ENCODE measurements at regions not wholly inside any gene's neighbourhood (a gene's known extent, or its start where the extent isn't known, plus 50 kb on each side); places are given as distances from the start of the nearest gene placed in this dataset.
"Not testable (repeated sequence)": the region's sequence is repeated elsewhere in the genome, so short reads cannot be mapped to it uniquely, and the experiment has no call there.

DNA sequence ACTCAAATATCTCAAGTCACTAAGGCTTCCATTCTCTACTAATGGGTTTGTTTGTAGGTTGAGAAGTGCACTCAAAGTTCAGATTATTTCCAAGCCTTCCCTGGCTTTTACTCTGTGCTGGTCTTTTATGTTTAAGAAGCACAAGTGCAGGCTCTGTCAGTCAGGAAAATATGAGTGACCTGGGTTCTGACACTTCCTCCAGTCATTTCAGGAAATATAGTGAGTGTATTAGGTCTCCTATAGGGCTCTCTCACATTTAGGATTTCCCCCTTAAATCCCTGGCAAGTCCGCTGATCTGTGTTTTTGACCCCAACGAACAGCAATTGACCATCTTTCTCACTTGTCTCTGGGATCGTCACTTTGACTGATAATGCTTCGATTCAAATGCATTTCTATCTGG, 210.2 kb downstream of the ARPP21 start:
- no peak for DNase-seq

DNA sequence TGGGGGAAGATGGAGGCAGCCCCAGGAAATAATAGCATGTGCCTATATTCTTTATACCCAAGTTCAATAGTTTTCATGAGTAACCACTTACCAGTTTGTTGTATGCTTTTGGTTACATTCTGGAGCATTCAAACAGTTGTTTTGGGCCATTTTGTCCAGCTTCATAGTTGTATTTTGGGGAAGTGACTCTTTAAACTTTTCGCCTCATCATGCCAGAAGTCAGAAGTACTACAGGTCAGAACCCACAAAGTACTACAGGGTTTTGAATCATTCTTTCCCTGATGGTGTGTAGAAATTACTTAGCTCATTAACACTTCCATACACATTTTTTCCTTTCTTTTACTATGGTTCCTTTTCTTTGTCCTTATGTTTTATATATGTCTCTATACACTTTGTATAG, 210.6 kb downstream of the ARPP21 start:
- no peak for DNase-seq

DNA sequence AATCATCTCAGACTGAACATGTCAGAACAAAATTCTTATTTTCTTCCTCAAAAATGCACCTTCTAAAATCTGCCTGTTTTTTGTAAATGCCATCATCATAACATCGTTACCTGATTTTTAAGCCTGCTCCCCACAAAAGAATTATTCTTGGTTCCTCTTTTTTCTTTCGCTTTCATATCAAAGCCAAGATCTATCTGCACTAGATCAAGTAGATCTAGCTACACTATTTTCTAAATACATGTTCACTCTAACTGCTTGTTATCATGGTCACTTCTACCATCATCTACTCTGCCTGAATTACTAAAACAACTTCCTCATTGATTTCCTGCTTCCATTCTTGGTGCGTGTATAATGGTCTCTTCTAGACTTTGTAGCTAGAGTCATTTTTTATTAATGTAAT, 217.7 kb downstream of the ARPP21 start:
- DNase-seq, result no peak

DNA sequence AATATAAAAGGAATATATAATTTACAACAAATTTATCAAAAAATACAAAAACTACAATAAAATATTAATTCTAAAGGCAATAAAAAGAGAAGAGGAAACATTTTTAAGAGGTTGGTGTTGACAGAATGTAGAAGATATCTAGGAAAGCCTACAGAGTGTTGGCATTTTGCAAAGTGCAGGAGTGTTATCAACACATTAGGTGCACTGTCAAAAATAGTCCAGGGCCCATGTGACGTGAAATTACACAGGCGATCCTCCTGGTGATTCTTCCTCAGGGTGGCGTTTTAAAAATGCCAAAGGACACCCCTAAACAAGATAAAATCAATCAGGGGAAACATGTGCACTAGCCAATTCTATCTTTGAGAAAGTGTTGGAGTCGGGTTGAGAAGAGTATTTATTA, 222.7 kb downstream of the ARPP21 start:
- no peak for DNase-seq

DNA sequence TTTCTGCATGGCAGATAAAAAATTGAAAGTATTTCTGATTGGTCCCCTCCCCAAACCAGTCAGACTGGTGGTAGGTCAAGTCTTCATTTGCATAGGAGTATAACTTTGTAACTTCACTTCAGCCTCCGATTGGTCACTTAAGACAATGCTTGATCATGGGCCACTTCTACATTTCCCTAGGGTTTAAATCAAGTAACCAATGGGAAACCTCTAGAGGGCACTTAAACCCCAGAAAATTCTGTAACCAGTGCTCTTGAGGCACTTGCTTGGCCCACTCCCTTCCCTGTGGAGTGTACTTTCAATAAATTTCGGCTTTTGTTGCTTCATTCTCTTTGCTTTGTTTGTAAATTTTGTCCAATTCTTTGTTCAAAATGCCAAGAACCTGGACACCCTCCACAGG, 225.5 kb downstream of the ARPP21 start:
- no peak for DNase-seq

DNA sequence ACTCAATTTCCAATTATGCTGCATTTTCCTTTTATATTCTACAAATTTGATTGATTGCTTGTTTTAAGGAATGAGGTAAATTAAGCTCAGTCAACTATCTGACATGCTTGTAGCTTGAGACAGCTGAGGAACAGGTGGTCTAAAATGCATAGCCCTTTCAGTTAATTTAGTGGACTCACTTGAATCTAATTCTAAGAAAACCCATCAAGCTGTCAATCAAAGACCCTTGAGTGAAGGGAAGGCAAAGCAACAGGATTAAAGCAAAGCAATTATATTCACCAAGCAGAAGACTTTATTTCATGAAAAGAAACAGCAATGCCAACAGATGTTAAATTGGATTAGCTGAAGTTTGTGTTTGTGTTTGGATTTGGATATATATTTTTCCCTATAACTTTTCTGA, 228.5 kb downstream of the ARPP21 start:
- DNase-seq, result no peak

DNA sequence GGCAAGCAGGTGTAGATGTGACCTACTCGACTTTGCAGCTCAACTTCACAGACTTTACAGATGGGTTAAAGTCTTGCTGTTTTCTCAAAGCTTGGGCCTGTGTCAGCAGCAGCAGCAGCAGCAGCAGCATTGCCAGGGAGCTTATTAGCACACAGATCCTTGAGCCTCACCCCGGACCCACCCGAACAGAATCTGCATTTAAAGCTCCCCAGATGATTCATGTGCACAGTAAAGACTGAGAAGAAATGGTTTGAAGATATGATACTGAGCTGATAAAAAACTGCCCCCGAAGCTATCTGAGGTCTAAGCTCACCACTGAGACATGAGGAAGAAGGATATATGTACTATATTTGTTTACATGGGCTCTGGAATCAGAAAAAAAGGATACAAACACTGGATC, 231.7 kb downstream of the ARPP21 start:
- no peak for DNase-seq

DNA sequence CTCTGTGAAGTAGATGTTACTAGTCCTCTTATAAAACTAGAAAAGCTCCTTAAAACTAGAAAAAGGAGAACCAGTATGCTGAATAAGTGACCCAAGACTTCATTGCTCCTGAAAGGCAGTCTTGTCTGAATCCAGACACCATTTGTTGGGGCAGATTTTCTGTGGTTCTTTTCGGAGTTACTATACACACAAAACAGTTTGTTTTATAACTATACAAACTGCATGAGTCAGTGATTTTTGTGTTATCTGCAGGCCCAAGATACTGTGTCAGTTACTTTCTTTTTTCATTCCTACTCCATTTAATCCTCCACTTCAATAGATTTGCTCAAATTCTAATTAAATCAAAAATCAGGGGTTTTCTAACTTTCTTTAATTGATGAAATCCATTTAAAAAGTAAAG, 244.6 kb downstream of the ARPP21 start:
- DNase-seq, result no peak

DNA sequence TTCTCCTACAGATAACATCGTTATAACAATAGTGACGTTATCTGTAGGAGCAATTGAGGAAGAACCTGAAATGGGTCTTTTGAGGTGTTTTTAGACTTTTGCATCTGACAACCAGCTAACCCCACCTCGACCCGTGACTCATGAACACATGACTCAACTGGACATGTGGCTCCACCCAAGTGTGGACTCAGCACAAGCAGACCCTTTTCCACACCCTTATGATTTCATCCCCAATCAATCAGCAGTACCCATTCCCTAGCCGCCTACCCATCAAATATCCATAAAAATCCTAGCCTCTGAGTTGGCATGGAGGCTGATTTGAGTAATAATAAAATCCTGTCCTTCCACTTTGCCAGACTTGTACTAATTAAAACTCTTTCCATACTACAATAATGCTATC, 255.4 kb downstream of the ARPP21 start:
- DNase-seq, result no peak

DNA sequence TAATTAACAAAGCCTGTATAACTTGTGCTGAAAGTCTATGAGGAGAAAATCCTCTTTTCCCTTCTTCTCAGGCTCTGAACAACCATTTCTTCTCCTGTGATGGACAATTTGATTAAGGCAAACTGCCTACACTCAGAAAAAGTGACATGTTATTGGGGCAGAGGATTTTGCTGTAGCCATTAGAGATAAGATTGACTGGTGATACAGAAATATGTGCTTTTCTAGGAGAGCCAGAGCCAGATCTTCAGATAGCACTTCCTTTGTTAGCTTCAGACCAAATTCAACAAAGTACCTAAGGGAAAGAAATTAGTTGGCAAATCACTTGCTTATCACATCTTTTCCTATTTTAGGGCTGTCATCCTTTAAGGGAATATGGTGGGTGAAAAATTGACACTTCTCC, 259.9 kb downstream of the ARPP21 start:
- no peak for DNase-seq

DNA sequence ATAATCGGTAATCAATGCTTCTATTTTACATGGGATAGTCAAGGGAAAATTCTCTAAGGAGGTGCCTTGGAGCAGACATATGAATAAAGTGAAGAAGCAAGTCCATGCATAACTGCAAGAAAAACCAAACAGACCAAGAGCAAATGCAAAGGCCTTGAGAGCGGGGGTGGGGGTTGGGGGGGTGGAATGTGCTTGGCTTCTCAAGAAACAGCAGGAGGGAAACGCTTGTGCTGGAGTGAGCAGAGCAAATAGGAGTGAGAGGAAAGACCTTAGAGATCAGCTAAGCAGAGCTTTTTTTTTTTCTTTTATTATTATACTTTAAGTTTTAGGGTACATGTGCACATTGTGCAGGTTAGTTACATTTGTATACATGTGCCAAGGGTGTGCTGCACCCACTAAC, 260.8 kb downstream of the ARPP21 start:
- no peak for DNase-seq

DNA sequence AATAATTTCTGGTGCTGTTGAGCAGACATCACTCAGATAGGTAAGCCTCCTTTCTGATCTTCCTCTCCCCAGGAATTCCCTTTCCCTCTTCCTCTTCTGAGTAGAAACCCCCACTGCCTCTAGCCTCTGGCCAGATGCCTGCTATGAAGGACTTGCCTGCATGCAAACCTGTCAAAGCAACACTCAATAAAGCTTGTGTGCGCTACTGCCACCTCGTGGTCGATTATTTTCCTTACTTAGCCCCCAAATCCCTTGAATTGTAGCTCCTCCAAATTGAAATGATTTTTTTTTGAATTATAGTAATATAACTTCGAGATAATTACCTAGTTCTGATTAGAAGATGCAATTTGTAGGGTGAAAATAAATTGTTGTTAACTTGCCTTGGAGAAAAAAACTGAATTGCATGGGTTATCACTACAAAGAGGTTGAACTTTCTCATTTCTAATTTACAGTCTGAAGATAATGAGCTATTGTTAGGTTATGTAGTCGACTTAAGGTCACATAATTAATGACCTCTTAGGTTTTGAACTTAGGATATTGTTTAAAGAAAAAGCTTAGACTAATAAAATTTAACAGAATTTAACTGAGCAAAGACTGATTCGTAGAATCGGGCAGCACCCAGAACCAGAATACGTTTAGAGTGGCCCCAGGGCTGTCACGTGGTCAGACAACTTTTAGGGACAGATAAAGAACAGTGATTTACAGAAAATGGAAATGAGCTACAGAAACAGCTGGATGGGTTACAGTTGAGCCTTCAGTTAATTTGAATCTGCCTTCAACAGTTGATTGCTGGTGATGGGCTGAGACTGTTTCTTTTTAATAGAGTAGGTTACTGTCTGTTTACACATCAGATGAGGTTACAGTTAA, 269.3 kb downstream of the ARPP21 start:
- DNase-seq, result peak; percentile 66

DNA sequence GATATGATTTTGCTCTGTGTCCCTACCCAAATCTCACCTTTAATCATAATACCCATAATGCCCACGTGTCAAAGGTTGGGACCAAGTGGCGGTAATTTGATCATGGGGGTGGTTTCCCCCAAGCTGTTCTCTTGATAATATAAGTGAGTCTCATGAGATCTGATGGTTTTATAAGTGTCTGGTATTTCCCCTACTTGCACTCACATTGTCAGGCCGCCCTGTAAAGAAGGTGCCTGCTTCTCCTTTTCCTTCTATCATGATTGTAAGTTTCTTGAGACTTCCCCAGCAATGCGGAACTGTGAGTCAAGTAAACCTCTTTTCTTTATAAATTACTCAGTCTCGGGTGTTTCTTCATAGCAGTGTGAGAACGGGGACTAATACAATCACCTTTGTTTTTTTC, 279.8 kb downstream of the ARPP21 start:
- no peak for DNase-seq

DNA sequence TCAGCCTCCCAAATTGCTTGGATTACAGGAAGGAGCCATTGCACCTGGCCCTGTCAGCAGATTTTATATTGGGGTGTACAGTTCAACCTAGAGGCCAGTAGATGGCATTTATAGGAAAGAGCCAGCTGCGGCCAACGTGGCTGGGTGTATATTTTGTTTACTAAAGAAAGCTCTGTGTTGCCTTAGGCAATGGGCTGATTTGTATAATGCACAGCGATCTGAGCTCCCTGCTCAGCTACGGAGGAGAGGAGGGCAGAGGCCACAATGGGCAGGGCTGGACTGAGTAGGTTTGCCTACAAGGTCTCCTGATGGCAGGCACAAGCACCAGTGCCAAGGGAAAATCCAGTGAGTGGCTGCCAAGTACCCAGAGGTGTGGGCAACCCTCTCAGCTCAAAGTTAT, 282.4 kb downstream of the ARPP21 start:
- DNase-seq, result no peak

DNA sequence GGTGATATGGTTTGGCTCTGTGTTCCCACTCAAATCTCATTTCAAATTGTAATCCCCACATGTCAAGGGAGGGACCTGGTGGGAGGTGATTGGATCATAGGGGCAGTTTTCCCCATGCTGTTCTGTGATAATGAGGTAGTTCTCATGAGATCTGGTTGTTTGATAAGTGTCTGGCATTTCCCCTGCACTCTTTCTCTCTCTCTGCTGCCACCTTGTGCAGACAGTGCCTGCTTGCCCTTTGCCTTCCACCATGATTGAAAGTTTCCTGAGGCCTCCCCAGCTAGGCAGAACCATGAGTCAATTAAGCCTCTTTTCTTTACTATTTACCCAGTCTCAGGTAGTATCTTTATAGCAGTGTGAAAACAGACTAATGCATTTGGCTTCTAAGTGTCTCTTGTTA, 284.7 kb downstream of the ARPP21 start:
- not testable (repeated sequence) for DNase-seq

DNA sequence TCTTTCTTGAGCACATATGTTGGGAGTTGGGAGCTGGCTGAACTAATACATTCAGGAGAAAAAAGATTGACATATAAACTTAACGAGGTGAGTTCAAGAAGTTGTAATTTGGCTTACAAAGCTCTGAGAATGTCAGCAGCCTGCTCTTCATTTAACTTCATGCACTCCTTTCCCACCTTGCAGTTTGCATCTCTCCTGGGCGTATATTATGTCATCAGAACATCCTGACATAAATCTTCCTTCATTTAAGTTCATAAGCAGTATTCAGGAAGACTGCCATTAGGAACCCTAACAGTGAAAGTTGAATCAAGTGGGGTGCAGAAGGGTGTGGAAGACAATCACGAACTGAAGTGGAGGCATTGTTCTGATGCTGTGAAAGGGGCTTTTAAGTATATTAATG, 288.1 kb downstream of the ARPP21 start:
- no peak for DNase-seq

DNA sequence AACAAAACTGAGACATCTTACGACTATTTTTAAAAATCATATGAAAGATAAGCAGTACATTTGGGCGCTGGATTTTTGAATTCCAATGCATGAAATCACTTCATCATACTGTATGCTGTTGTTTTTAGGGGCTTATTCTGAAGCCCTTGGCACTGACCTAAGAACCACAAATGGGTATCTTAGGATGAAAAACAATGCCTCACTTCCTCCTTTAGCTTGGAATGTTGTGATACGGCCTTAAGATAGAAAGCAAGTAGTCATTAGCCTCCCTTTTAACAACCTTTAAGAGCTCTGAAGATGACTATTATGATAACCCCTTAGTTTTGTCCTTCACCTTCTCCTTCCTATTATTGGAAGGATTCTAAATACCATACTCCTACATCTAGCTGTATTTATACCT, 289.8 kb downstream of the ARPP21 start:
- DNase-seq, result no peak

DNA sequence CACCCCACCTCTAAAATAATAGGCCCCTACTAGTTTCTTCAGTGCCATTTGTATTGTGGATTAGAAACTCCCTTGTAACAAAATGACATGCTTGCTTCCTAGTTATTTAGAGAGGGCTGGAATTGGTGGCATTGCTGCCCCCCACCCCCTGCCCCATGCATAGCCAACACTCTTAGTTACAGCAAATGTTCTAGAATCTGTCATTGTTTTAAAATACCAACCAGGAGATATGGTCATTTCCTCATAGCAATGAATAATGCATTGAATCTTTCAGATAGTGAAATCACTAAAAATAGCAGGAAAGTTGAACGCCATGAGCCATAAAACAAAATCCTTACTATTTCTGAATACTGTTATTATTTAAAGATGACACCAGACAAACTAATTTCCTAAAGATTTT, 292.5 kb downstream of the ARPP21 start:
- DNase-seq, result no peak

DNA sequence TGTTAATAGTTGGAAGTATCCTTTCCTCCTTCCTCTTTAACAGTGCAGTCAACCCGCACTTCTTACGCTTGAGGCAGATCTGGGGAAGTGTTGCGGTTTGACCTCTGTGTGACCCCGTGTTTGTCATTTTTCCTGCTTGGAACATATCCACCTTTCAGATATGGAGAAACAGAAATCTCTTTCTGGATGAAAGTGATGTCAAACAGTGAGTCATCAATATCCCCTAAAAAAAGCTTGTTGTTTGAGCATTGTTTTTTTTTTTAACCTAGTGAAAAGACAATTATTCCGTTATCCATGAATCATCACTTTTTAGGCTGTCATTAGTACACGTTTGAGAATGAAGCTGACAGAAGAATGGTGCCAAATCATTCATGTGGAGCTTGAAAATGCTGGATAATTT, 293.7 kb downstream of the ARPP21 start:
- DNase-seq, result no peak

DNA sequence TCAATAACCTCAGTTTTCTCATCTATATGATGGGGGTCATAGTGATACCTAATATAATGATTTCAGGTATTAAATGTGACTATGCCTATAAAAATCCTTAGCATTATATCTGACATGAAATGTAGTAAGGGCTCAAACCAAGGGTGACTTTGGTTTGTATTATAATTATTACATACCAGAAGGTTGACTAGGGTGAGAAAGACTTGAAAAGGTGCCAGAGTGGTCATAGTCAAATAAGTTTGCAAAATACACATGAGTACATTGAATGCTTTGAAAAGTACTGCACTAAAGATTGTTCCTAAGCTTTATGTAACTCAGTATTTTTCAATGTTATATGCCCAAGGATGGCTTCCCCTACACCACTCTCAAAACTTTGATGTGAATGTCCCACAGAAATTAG, 297.2 kb downstream of the ARPP21 start:
- DNase-seq, result no peak

DNA sequence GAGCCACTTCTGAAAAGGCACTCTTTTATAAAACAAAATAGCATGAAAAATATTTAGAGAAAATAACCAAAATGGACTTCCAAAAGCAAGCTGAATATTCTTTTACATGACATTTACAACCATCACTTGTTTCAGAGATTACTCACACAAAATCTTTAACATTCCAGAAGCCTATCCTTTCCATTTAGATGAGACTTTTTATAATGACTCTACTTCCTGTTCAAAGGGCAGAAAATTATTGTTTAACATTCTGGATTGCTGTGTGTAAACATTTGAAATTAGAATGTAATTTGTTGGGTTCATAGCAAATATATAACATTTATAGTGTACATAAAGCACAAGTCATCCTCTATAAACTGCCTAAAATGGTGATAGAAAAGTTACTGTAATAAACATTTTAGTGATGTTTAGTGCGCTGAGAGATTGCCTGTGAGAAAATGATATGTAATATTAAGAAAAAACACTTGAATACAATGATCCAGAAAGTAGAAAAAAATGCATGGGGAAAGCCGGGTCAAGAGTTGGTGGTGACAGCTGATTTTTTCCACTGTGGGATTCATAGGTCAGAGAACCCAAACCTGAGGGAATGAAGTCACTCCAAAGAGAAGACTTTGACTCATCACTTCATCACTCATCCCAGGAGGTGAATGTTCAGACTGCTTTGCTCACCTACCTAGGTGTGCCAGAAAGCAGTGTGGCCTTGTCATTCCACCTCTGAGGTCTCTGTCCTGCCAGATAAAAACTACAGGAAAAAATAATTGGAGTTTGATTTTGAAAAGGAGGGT, 305.8 kb downstream of the ARPP21 start:
- no peak for DNase-seq

DNA sequence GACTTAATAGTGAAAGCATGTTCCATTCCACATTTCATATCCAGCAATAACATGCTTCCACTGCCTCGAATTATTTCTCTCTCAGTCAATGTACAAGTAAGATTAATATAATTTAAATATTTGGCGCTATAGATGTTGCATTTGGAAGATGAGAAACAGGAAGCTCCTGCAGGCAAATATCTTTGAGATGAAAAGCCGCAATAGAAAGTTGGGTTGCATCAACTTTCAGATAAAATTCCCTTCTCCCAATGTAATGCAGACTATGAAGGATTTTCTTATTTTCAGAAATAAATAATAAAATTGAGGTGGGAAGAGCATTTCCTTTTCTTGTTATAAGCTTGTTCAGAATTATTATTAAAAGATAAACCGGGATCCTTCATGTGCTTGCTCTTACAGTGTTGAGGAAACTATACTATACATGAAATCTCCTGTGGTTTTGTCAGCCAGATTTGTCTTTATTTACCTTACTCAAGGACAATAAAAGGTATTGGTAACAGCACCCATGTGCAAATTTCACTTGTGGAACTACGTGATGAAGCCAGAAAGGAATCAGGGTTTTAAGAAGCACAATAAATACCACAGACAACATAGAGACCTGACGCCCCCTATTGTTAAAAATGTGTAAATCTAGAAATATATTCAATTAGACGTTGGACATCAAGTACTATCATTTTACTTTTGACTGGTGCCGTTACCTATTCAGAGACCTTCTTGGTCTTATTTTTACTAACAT, 307.0 kb downstream of the ARPP21 start:
- no peak for DNase-seq

DNA sequence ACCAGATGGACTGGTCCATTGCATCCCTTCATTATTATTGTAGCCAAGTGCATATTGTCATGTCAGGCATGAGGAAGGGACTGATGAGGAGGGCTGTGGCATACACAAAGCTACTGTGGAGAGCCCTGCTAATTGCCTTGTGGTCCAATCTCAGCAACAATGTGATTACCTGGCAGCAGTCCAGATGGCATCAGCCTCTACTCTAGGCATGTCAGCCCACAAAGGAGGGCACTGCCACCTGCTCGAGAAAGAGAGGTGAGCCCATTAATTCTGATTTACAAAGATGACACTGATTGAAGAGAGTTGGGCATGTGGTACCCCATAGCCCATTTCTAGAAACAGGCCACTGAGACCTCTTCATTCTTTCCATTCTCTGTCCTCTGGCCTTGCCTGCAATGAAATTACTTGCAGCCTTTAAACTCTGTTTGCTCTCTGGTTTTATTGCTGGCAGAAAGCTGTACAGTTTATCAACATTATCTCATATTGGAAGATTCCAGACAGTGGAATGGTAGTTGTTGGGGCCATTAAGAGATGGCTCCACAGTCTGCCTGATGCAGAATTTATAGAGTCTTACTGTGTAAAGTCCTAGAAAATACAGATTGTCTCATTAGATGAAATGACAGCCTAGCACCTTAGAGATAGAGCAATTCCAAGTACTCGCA, 307.7 kb downstream of the ARPP21 start:
- no peak for DNase-seq

Data from right hindlimb (tissue), 1 donor.